A673 (cell line): ENCODE measurements at regions not wholly inside any gene's neighbourhood (a gene's known extent, or its start where the extent isn't known, plus 50 kb on each side); places are given as distances from the start of the nearest gene placed in this dataset.
A peak's percentile ranks its signal among the peaks of the same experiment; 100 is the strongest.

Experiments
- BruUV-seq: library from RNA; stranded (reverse); fragments of 400-500 nt; replicated peaks from 2 replicates; lab custom pipeline; 2021; lab: Mats Ljungman, UMichigan
- CTCF ChIA-PET: fragments of 300-600 bp; sonication (Branson Sonifier 250); formaldehyde crosslinking; loops from one replicate; lab custom pipeline; 2022; ENCODE audit warnings: antibody characterized with exemption; lab: Charles Lee
- POLR2A ChIA-PET: fragments of 300-600 bp; sonication (Branson Sonifier 250); formaldehyde crosslinking; loops from one replicate; lab custom pipeline; 2022; ENCODE audit warnings: antibody characterized with exemption; ENCODE audit not compliant: low non-redundant PET; lab: Charles Lee
- DNase-seq: peaks from one replicate; pipeline ENCODE4 v3.0.0-alpha.2; 2015; ENCODE audit warnings: low spot score
- H3K27ac ChIP-seq: fragments of 200-600 bp; sonication (generic); 2 replicates; pipeline ENCODE4 v1.5.1; 2016; ENCODE audit warnings: mixed run types, low read depth, mild to moderate bottlenecking, mixed read lengths, antibody characterized with exemption, low read length; ENCODE audit not compliant: poor library complexity, severe bottlenecking
- H3K27me3 ChIP-seq: fragments of 200-600 bp; sonication (generic); replicated peaks from 2 replicates; pipeline ENCODE4 v1.6.1; 2017; ENCODE audit warnings: mixed run types, low read depth, mild to moderate bottlenecking, mixed read lengths, antibody characterized with exemption, low read length; ENCODE audit not compliant: insufficient read depth, poor library complexity
- H3K36me3 ChIP-seq: fragments of 200-600 bp; sonication (generic); 2 replicates; pipeline ENCODE4 v1.6.1; 2016; ENCODE audit warnings: mixed run types, mild to moderate bottlenecking, mixed read lengths, antibody characterized with exemption, low read length; ENCODE audit not compliant: insufficient read depth, poor library complexity, severe bottlenecking
- H3K4me1 ChIP-seq: fragments of 200-600 bp; sonication (generic); 2 replicates; pipeline ENCODE4 v1.6.1; 2017; ENCODE audit warnings: mixed run types, mild to moderate bottlenecking, mixed read lengths, antibody characterized with exemption, low read length; ENCODE audit not compliant: insufficient read depth, poor library complexity, severe bottlenecking
- H3K4me3 ChIP-seq: fragments of 200-600 bp; sonication (generic); 2 replicates; pipeline ENCODE4 v1.5.1; 2016; ENCODE audit warnings: low read depth, mixed run types, mild to moderate bottlenecking, mixed read lengths, low read length; ENCODE audit not compliant: poor library complexity, severe bottlenecking
- H3K9me3 ChIP-seq: fragments of 200-600 bp; sonication (generic); 2 replicates; pipeline ENCODE4 v1.6.1; 2016; ENCODE audit warnings: mixed run types, low read depth, mild to moderate bottlenecking, mixed read lengths, antibody characterized with exemption, low read length; ENCODE audit not compliant: poor library complexity, severe bottlenecking
- CTCF ChIP-seq: fragments of 300-800, 200-600 bp; sonication (generic); conservative IDR thresholded peaks from 2 replicates; pipeline ENCODE4 v1.5.1; 2017; ENCODE audit warnings: low read depth, mild to moderate bottlenecking, antibody characterized with exemption, low read length, moderate library complexity, mixed read lengths
- EZH2 ChIP-seq: fragments of 200-600 bp; sonication (generic); IDR thresholded peaks from 2 replicates; pipeline ENCODE4 v1.6.1; 2017; ENCODE audit warnings: borderline replicate concordance, low read depth, mild to moderate bottlenecking, mixed read lengths, antibody characterized with exemption, low read length; ENCODE audit not compliant: poor library complexity, severe bottlenecking
- intact Hi-C: fragments of 100-400 bp; cut with micrococcal nuclease; formaldehyde crosslinking; loops from one replicate; pipeline ENCODE4 v1.10.0; 2022; ENCODE audit not compliant: unreplicated experiment

- CTCF ChIA-PET: no interaction called here
Measured at GRCh38 chr1:178030467-178030866, 60.6 kb upstream of the SEC16B start.

GRCh38 chr1:178031856-178032320 lies 62.0 kb upstream of the RASAL2 start:
- ChIA-PET CTCF (interaction anchor here (0.6 to 1.5 kb wide), 15 partner anchors 15 to 1134 kb away, joined by 3 to 9 read pairs (median 4); no protein-coding TSS in a partner anchor), POLR2A (no interaction called here)
- intact Hi-C loops: loop anchor here (1.0 to 2.0 kb wide), 2 partner anchors 157 to 251 kb away; no protein-coding TSS in a partner anchor
- Histone ChIP-seq H3K27me3 (no peaks in the 10 kb centered on the region), H3K27ac (no peak overlapping the region), H3K9me3 (no peaks in the 10 kb centered on the region), H3K4me3 (no peak overlapping the region), H3K36me3 (no peaks in the 10 kb centered on the region), H3K4me1 (peaks cover 3% of the 10 kb centered on the region)
- TF ChIP-seq EZH2 (no peak), CTCF (peak; percentile 92)
- BruUV-seq: no TSS peak
- peak; percentile 94 for DNase-seq

More at GRCh38 chr1:178030467-178030866, 60.6 kb upstream of the SEC16B start:
- BruUV-seq: no TSS peak
- no peaks in the 10 kb centered on the region for H3K27me3 ChIP-seq
- no peaks in the 10 kb centered on the region for H3K36me3 ChIP-seq
- H3K27ac ChIP-seq: no peak overlapping the region
- intact Hi-C loops: loop anchor here (2.0 kb wide), 1 partner anchor 158 kb away; no protein-coding TSS in a partner anchor
- H3K4me1 ChIP-seq: peaks cover 4% of the 10 kb centered on the region
- TF ChIP-seq CTCF (no peak), EZH2 (no peak)
- no peak overlapping the region for H3K4me3 ChIP-seq
- POLR2A ChIA-PET: no interaction called here
- H3K9me3 ChIP-seq: no peaks in the 10 kb centered on the region
- no peak for DNase-seq

GRCh38 chr1:178033019-178033418 lies 60.9 kb upstream of the RASAL2 start:
- Histone ChIP-seq H3K27me3 (no peaks in the 10 kb centered on the region), H3K36me3 (no peaks in the 10 kb centered on the region), H3K4me1 (peaks cover 3% of the 10 kb centered on the region), H3K27ac (no peak overlapping the region), H3K9me3 (no peaks in the 10 kb centered on the region), H3K4me3 (no peak overlapping the region)
- CTCF ChIA-PET: interaction anchor here (0.8 kb wide), 1 partner anchor 15 kb away, joined by 3 read pairs; no protein-coding TSS in a partner anchor
- no peak for TF ChIP-seq EZH2
- TF ChIP-seq CTCF: no peak
- POLR2A ChIA-PET: no interaction called here
- intact Hi-C loops: no loop called here
- no TSS peak for BruUV-seq
- no peak for DNase-seq
